Loucy (cell line): ENCODE measurements at regions not wholly inside any gene's neighbourhood (a gene's known extent, or its start where the extent isn't known, plus 50 kb on each side); places are given as distances from the start of the nearest gene placed in this dataset.

Experiments
- H2AFZ ChIP-seq: fragments of 200-600 bp; sonication (generic); 2 replicates; pipeline ENCODE4 v1.6.0; 2016; ENCODE audit warnings: antibody characterized with exemption, mild to moderate bottlenecking, low read length, moderate library complexity
- H3F3A ChIP-seq: fragments of 200-600 bp; 2 replicates; pipeline ENCODE4 v1.6.0; 2016; ENCODE audit warnings: antibody characterized with exemption, low read depth, mild to moderate bottlenecking
- H3K27me3 ChIP-seq: fragments of 200-600 bp; sonication (generic); 2 replicates; pipeline ENCODE4 v1.6.1; 2014; ENCODE audit warnings: low read length, mild to moderate bottlenecking; ENCODE audit not compliant: insufficient read depth, poor library complexity, severe bottlenecking
- H3K36me3 ChIP-seq: fragments of 200-600 bp; sonication (generic); 2 replicates; pipeline ENCODE4 v1.6.1; 2016; ENCODE audit warnings: low read length; ENCODE audit not compliant: insufficient read depth
- H3K4me1 ChIP-seq: fragments of 200-600 bp; sonication (generic); 2 replicates; pipeline ENCODE4 v1.5.1; 2014; ENCODE audit warnings: low read length, mild to moderate bottlenecking; ENCODE audit not compliant: insufficient read depth, poor library complexity, severe bottlenecking
- H3K4me2 ChIP-seq: fragments of 200-600 bp; sonication (generic); 2 replicates; pipeline ENCODE4 v1.6.0; 2014; ENCODE audit warnings: antibody characterized with exemption, low read length, low read depth, mild to moderate bottlenecking; ENCODE audit not compliant: poor library complexity, severe bottlenecking
- H3K4me3 ChIP-seq: fragments of 200-600 bp; sonication (generic); 2 replicates; pipeline ENCODE4 v1.5.1; 2014; ENCODE audit warnings: low read length, mild to moderate bottlenecking, mixed read lengths; ENCODE audit not compliant: poor library complexity, severe bottlenecking
- H3K79me2 ChIP-seq: fragments of 200-600 bp; sonication (generic); 2 replicates; pipeline ENCODE4 v1.6.1; 2014; ENCODE audit warnings: low read length; ENCODE audit not compliant: insufficient read depth
- H3K9ac ChIP-seq: fragments of 200-600 bp; sonication (generic); 2 replicates; pipeline ENCODE4 v1.6.0; 2014; ENCODE audit warnings: mild to moderate bottlenecking, low read depth, low read length, moderate library complexity; ENCODE audit not compliant: poor library complexity, severe bottlenecking
- H3K9me2 ChIP-seq: fragments of 200-600 bp; sonication (generic); replicated peaks from 2 replicates; pipeline ENCODE4 v1.6.1; 2016; ENCODE audit warnings: low read depth, low read length, mixed read lengths
- H3K9me3 ChIP-seq: fragments of 200-600 bp; sonication (generic); 2 replicates; pipeline ENCODE4 v1.6.1; 2014; ENCODE audit warnings: mild to moderate bottlenecking, antibody characterized with exemption, low read length, low read depth; ENCODE audit not compliant: insufficient read depth
- H4K20me1 ChIP-seq: fragments of 200-600 bp; sonication (generic); 2 replicates; pipeline ENCODE4 v1.6.0; 2014; ENCODE audit warnings: antibody characterized with exemption, low read length, mild to moderate bottlenecking; ENCODE audit not compliant: insufficient read depth, poor library complexity, severe bottlenecking
- CTCF ChIP-seq: fragments of 200-600 bp; sonication (generic); conservative IDR thresholded peaks from 2 replicates; pipeline ENCODE4 v1.5.1; 2014; ENCODE audit warnings: mild to moderate bottlenecking, antibody characterized with exemption, low read length
- EZH2phosphoT487 ChIP-seq: fragments of 200-600 bp; IDR thresholded peaks from 2 replicates; pipeline ENCODE4 v1.6.1; 2018; ENCODE audit warnings: antibody characterized with exemption, mild to moderate bottlenecking, moderate library complexity, borderline replicate concordance

DNA sequence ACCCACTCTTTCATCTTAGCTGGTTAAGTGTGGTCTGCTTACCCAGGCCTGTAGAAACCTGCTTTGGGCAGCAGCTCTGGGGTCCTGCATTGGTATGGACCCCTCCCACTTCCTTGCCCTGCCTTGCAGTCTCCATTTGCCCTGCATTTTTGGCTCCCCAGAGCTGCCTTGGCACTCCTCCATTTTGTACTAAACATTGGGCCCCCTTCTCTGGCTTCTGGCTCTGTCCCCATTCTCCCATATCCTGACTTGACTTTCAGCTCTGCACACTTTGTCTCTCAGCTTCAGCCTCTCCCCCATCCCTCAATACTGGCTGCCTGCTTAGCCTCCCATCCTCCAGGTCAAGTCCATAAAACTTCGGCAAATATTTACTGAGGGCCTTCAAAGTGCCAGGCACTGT lies 145.5 kb upstream of the PELI1 start:
- no peaks in the 10 kb centered on the region for H3K27me3 ChIP-seq
- no peak overlapping the region for H3K4me2 ChIP-seq
- TF ChIP-seq EZH2phosphoT487 (no peak), CTCF (no peak)
- no peaks in the 10 kb centered on the region for H4K20me1 ChIP-seq
- no peak overlapping the region for H2AFZ ChIP-seq
- H3F3A ChIP-seq, result no peaks in the 10 kb centered on the region
- H3K4me3 ChIP-seq, result no peak overlapping the region
- no peaks in the 10 kb centered on the region for H3K79me2 ChIP-seq
- H3K36me3 ChIP-seq, result no peaks in the 10 kb centered on the region
- H3K9me3 ChIP-seq, result no peaks in the 10 kb centered on the region
- no peak overlapping the region for H3K9ac ChIP-seq
- H3K9me2 ChIP-seq, result no peaks in the 10 kb centered on the region
- H3K4me1 ChIP-seq, result no peaks in the 10 kb centered on the region

DNA sequence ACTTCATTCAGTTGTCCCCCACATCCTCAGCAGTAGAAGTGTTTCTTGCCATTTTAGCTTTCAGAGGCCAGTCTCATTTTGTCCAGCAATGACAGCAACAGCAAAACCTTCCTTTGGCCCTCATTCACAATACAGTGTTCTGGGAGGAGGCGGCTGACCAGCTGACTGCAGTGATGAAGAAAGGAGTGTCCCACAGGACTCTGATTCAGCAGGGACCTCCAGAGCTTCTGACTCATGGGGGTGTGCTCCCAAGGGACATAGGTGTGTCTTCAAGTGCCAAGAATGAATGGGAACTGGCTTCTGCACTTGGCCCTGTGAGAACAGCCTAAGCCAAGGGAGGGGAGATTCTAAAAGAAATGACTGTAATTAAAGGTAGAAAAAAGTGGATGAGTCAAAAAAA lies 147.0 kb upstream of the PELI1 start:
- Histone ChIP-seq H4K20me1 (no peaks in the 10 kb centered on the region), H3K9me3 (no peaks in the 10 kb centered on the region), H3K9ac (no peak overlapping the region), H3K4me1 (no peaks in the 10 kb centered on the region), H3K36me3 (no peaks in the 10 kb centered on the region), H3F3A (no peaks in the 10 kb centered on the region), H3K4me3 (no peak overlapping the region), H3K79me2 (no peaks in the 10 kb centered on the region), H3K27me3 (no peaks in the 10 kb centered on the region), H2AFZ (no peak overlapping the region), H3K9me2 (no peaks in the 10 kb centered on the region), H3K4me2 (no peak overlapping the region)
- no peak for TF ChIP-seq EZH2phosphoT487
- TF ChIP-seq CTCF, result no peak

DNA sequence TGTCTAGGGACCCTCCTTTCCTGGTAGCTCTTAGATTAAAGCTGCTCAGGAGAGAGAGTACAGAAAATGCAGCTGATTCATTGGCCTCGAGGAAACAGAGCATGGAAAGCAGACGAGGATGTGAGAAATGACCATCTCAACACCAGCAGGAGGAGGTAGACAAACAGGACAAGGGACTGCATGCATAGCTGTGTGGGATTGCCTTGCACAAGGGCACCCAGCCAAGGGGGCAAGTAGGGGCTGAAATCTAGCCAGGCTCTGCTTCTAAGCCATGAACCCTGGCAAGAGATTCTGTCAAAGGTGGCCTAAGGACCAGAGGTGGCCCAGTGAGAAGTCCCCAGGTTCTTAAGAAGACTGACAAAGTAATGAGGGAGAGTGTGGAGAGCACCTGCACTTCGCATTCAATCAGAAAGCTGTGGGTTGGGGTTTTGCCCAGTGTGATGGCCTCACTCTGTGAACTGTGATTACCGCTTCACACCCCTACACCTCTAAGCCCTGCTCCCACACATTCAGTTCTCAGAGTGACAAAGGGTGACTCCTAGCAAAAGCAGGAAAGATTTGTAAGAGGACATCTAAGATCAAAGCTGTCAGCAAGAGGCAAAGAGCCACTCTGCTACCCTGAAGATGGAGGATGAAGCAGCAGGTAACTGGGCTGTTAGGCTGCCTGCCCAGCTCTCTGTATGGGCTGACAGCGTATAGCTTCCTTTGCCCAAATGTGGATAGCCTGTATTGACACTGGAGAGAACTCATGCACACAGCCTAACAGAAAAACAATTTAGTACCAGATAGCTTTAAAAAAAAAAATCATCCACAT lies 151.3 kb upstream of the PELI1 start:
- no peaks in the 10 kb centered on the region for H3F3A ChIP-seq
- H3K9ac ChIP-seq, result no peak overlapping the region
- no peaks in the 10 kb centered on the region for H4K20me1 ChIP-seq
- H2AFZ ChIP-seq, result no peak overlapping the region
- H3K9me2 ChIP-seq, result no peaks in the 10 kb centered on the region
- H3K27me3 ChIP-seq, result no peaks in the 10 kb centered on the region
- TF ChIP-seq CTCF (no peak), EZH2phosphoT487 (no peak)
- no peaks in the 10 kb centered on the region for H3K36me3 ChIP-seq
- no peaks in the 10 kb centered on the region for H3K9me3 ChIP-seq
- no peaks in the 10 kb centered on the region for H3K4me1 ChIP-seq
- H3K79me2 ChIP-seq, result no peaks in the 10 kb centered on the region
- H3K4me2 ChIP-seq, result no peak overlapping the region
- no peak overlapping the region for H3K4me3 ChIP-seq
